ENCODE measurements at regions not wholly inside any gene's neighbourhood (a gene's known extent, or its start where the extent isn't known, plus 50 kb on each side); places are given as distances from the start of the nearest gene placed in this dataset.

DNA sequence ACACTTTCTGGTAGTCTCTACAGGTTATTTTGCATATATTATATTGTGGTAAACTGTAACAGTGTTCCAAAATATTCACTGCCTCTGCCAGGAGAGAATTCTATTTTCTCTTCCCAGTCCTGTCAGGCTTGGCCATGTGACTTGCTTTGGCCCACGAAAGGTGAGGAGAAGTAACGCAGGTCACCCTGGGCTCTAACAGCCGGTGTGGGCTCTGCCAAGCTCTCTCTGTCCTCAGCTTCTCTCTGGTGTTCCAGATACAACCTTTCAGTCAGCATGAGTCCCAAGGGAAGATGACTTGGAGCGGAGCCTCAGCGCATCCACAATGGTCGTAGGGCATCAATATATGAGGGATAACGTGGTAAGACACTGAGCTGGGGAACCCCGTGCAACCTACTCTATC is 113.0 kb upstream of the RREB1 start:
- TF ChIP-seq, protein P1, sequence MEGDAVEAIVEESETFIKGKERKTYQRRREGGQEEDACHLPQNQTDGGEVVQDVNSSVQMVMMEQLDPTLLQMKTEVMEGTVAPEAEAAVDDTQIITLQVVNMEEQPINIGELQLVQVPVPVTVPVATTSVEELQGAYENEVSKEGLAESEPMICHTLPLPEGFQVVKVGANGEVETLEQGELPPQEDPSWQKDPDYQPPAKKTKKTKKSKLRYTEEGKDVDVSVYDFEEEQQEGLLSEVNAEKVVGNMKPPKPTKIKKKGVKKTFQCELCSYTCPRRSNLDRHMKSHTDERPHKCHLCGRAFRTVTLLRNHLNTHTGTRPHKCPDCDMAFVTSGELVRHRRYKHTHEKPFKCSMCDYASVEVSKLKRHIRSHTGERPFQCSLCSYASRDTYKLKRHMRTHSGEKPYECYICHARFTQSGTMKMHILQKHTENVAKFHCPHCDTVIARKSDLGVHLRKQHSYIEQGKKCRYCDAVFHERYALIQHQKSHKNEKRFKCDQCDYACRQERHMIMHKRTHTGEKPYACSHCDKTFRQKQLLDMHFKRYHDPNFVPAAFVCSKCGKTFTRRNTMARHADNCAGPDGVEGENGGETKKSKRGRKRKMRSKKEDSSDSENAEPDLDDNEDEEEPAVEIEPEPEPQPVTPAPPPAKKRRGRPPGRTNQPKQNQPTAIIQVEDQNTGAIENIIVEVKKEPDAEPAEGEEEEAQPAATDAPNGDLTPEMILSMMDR (conservative IDR thresholded peaks at IDR 0.05; ENCODE audit: low read depth in 2 of 2) = no peak
- no peak for TF ChIP-seq POLR2AphosphoS5 (IDR thresholded peaks at IDR 0.05; ENCODE audit: low read depth)
- no peak for TF ChIP-seq ZNF114 (CRISPR knock-in tag; IDR thresholded peaks at IDR 0.05)
- no peak for TF ChIP-seq EZH2phosphoT487 (IDR thresholded peaks at IDR 0.05; ENCODE audit: unreplicated experiment)
- TF ChIP-seq EZH2 (IDR thresholded peaks at IDR 0.05; ENCODE audit: low read depth, unreplicated experiment) = no peak
- TF ChIP-seq CREB1 (CRISPR knock-in tag; IDR thresholded peaks at IDR 0.05; ENCODE audit: low read depth) = no peak
- TF ChIP-seq, protein P2, sequence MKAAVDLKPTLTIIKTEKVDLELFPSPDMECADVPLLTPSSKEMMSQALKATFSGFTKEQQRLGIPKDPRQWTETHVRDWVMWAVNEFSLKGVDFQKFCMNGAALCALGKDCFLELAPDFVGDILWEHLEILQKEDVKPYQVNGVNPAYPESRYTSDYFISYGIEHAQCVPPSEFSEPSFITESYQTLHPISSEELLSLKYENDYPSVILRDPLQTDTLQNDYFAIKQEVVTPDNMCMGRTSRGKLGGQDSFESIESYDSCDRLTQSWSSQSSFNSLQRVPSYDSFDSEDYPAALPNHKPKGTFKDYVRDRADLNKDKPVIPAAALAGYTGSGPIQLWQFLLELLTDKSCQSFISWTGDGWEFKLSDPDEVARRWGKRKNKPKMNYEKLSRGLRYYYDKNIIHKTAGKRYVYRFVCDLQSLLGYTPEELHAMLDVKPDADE (IDR thresholded peaks at IDR 0.05) = no peak
- TF ChIP-seq NANOG (IDR thresholded peaks at IDR 0.05; ENCODE audit: borderline replicate concordance) = no peak
- TF ChIP-seq, protein P3, sequence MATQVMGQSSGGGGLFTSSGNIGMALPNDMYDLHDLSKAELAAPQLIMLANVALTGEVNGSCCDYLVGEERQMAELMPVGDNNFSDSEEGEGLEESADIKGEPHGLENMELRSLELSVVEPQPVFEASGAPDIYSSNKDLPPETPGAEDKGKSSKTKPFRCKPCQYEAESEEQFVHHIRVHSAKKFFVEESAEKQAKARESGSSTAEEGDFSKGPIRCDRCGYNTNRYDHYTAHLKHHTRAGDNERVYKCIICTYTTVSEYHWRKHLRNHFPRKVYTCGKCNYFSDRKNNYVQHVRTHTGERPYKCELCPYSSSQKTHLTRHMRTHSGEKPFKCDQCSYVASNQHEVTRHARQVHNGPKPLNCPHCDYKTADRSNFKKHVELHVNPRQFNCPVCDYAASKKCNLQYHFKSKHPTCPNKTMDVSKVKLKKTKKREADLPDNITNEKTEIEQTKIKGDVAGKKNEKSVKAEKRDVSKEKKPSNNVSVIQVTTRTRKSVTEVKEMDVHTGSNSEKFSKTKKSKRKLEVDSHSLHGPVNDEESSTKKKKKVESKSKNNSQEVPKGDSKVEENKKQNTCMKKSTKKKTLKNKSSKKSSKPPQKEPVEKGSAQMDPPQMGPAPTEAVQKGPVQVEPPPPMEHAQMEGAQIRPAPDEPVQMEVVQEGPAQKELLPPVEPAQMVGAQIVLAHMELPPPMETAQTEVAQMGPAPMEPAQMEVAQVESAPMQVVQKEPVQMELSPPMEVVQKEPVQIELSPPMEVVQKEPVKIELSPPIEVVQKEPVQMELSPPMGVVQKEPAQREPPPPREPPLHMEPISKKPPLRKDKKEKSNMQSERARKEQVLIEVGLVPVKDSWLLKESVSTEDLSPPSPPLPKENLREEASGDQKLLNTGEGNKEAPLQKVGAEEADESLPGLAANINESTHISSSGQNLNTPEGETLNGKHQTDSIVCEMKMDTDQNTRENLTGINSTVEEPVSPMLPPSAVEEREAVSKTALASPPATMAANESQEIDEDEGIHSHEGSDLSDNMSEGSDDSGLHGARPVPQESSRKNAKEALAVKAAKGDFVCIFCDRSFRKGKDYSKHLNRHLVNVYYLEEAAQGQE (IDR thresholded peaks at IDR 0.05; ENCODE audit: unreplicated experiment) = no peak
- TF ChIP-seq, protein P4, sequence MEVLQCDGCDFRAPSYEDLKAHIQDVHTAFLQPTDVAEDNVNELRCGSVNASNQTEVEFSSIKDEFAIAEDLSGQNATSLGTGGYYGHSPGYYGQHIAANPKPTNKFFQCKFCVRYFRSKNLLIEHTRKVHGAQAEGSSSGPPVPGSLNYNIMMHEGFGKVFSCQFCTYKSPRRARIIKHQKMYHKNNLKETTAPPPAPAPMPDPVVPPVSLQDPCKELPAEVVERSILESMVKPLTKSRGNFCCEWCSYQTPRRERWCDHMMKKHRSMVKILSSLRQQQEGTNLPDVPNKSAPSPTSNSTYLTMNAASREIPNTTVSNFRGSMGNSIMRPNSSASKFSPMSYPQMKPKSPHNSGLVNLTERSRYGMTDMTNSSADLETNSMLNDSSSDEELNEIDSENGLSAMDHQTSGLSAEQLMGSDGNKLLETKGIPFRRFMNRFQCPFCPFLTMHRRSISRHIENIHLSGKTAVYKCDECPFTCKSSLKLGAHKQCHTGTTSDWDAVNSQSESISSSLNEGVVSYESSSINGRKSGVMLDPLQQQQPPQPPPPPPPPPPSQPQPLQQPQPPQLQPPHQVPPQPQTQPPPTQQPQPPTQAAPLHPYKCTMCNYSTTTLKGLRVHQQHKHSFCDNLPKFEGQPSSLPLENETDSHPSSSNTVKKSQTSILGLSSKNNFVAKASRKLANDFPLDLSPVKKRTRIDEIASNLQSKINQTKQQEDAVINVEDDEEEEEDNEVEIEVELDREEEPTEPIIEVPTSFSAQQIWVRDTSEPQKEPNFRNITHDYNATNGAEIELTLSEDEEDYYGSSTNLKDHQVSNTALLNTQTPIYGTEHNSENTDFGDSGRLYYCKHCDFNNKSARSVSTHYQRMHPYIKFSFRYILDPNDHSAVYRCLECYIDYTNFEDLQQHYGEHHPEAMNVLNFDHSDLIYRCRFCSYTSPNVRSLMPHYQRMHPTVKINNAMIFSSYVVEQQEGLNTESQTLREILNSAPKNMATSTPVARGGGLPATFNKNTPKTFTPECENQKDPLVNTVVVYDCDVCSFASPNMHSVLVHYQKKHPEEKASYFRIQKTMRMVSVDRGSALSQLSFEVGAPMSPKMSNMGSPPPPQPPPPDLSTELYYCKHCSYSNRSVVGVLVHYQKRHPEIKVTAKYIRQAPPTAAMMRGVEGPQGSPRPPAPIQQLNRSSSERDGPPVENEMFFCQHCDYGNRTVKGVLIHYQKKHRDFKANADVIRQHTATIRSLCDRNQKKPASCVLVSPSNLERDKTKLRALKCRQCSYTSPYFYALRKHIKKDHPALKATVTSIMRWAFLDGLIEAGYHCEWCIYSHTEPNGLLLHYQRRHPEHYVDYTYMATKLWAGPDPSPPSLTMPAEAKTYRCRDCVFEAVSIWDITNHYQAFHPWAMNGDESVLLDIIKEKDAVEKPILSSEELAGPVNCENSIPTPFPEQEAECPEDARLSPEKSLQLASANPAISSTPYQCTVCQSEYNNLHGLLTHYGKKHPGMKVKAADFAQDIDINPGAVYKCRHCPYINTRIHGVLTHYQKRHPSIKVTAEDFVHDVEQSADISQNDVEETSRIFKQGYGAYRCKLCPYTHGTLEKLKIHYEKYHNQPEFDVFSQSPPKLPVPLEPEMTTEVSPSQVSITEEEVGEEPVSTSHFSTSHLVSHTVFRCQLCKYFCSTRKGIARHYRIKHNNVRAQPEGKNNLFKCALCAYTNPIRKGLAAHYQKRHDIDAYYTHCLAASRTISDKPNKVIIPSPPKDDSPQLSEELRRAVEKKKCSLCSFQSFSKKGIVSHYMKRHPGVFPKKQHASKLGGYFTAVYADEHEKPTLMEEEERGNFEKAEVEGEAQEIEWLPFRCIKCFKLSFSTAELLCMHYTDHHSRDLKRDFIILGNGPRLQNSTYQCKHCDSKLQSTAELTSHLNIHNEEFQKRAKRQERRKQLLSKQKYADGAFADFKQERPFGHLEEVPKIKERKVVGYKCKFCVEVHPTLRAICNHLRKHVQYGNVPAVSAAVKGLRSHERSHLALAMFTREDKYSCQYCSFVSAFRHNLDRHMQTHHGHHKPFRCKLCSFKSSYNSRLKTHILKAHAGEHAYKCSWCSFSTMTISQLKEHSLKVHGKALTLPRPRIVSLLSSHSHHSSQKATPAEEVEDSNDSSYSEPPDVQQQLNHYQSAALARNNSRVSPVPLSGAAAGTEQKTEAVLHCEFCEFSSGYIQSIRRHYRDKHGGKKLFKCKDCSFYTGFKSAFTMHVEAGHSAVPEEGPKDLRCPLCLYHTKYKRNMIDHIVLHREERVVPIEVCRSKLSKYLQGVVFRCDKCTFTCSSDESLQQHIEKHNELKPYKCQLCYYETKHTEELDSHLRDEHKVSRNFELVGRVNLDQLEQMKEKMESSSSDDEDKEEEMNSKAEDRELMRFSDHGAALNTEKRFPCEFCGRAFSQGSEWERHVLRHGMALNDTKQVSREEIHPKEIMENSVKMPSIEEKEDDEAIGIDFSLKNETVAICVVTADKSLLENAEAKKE (CRISPR knock-in tag; IDR thresholded peaks at IDR 0.05) = no peak
- TF ChIP-seq STAT1 (IDR thresholded peaks at IDR 0.05; ENCODE audit: unreplicated experiment) = no peak
- TF ChIP-seq ZNF331 (CRISPR knock-in tag; IDR thresholded peaks at IDR 0.05; ENCODE audit: low read depth) = no peak
- no peak for TF ChIP-seq JUNB (IDR thresholded peaks at IDR 0.05; ENCODE audit: unreplicated experiment)
